K562 (cell line): ENCODE measurements at regions not wholly inside any gene's neighbourhood (a gene's known extent, or its start where the extent isn't known, plus 50 kb on each side); places are given as distances from the start of the nearest gene placed in this dataset.

ENCODE experiments used
- ATAC-seq: fragments of 200-7000 bp; cut with Tn5 transposase; 3 replicates; pipeline ENCODE4 v1.9.1; 2020; ENCODE audit warnings: moderate library complexity
- BruUV-seq: library from RNA; stranded (reverse); fragments of 400-500 nt; replicated peaks from 2 replicates; lab custom pipeline; 2021; lab: Mats Ljungman, UMichigan
- CTCF ChIA-PET: fragments of 300-600 bp; formaldehyde crosslinking; extraction: SDS; loops from one replicate; lab custom pipeline; 2021; ENCODE audit warnings: low intra/inter-chr PET ratio; lab: Yijun Ruan, JAX
- POLR2A ChIA-PET: fragments of 300-600, 350-650 bp; sonication (Branson Sonifier 250); formaldehyde crosslinking; extraction: SDS; loops from one replicate; lab custom pipeline; 2021; ENCODE audit warnings: antibody characterized with exemption, inconsistent platforms; lab: Yijun Ruan, JAX
- DNase-seq, 4 experiments: peaks; one replicate each; pipeline versions ENCODE4 v3.0.0 to v3.0.0-alpha.2; 2011 to 2018; ENCODE audit warnings: low spot score in 3 of 4, mixed read lengths in 3 of 4; ENCODE audit errors: extremely low read depth in 1 of 4
- FAIRE-seq: peaks from 2 replicates; lab custom pipeline; 2011; peaks lifted over from hg19 to GRCh38; lab: Jason Lieb, UNC
- H2AFZ ChIP-seq: 2 replicates; pipeline ENCODE4 v1.6.0; 2011; ENCODE audit warnings: low read depth, low read length, control low read depth, inconsistent platforms
- H3K27ac ChIP-seq: fragments of 200-600 bp; 3 replicates; pipeline ENCODE4 v1.8.0; 2011; ENCODE audit warnings: low read depth, mild to moderate bottlenecking, control low read depth, inconsistent platforms, low read length, moderate library complexity, mixed read lengths; ENCODE audit errors: extremely low read depth
- H3K27me3 ChIP-seq, 2 experiments: fragments of 300-600 bp in 1 of 2; 2 replicates in 1 of 2; 3 replicates in 1 of 2; pipeline versions ENCODE4 v1.6.0 to v1.8.0; 2011; ENCODE audit warnings: inconsistent platforms in 2 of 2, low read length in 2 of 2, mild to moderate bottlenecking in 1 of 2, mixed read lengths in 1 of 2, moderate library complexity in 1 of 2; ENCODE audit not compliant: control insufficient read depth in 2 of 2, insufficient read depth in 2 of 2
- H3K36me3 ChIP-seq: fragments of 300-600 bp; 3 replicates; pipeline ENCODE4 v1.8.0; 2011; ENCODE audit warnings: mild to moderate bottlenecking, low read length, inconsistent platforms; ENCODE audit not compliant: control insufficient read depth, insufficient read depth
- H3K4me1 ChIP-seq, 2 experiments: fragments of 200-600 bp in 1 of 2; replicated peaks in 1 of 2; 2 replicates in 1 of 2; 3 replicates in 1 of 2; pipeline versions ENCODE4 v1.5.1 to v1.8.0; 2011; ENCODE audit warnings: inconsistent platforms in 2 of 2, low read length in 2 of 2, mild to moderate bottlenecking in 1 of 2, mixed read lengths in 1 of 2, moderate library complexity in 1 of 2; ENCODE audit not compliant: control insufficient read depth in 2 of 2, insufficient read depth in 2 of 2
- H3K4me2 ChIP-seq: 2 replicates; pipeline ENCODE4 v1.6.1; 2011; ENCODE audit warnings: low read length, control low read depth, inconsistent platforms, mixed read lengths; ENCODE audit not compliant: insufficient read depth
- H3K4me3 ChIP-seq: fragments of 200-600 bp; sonication (generic), shearing (Covaris generic); 2 replicates; pipeline ENCODE4 v1.5.1; 2016; ENCODE audit warnings: control low read depth, inconsistent platforms
- H3K79me2 ChIP-seq: fragments of 200-600 bp; 3 replicates; pipeline ENCODE4 v1.8.0; 2011; ENCODE audit warnings: low read length, inconsistent platforms; ENCODE audit not compliant: control insufficient read depth, insufficient read depth
- H3K9ac ChIP-seq, 2 experiments: 2 replicates each; pipeline versions ENCODE4 v1.6.0 to v1.6.1; 2011; ENCODE audit warnings: low read depth in 2 of 2, low read length in 2 of 2, control low read depth in 1 of 2, inconsistent platforms in 1 of 2, mild to moderate bottlenecking in 1 of 2, mixed read lengths in 1 of 2; ENCODE audit not compliant: insufficient read depth in 1 of 2
- H3K9me1 ChIP-seq: one replicate; pipeline ENCODE4 v1.6.0; 2011; ENCODE audit warnings: inconsistent platforms, mild to moderate bottlenecking, low read length, moderate library complexity; ENCODE audit not compliant: control insufficient read depth, insufficient read depth
- H3K9me3 ChIP-seq: replicated peaks from 2 replicates; pipeline ENCODE4 v1.5.1; 2011; ENCODE audit warnings: low read depth, low read length, inconsistent platforms; ENCODE audit not compliant: control insufficient read depth, insufficient read depth
- H4K20me1 ChIP-seq: replicated peaks from 2 replicates; pipeline ENCODE4 v1.6.1; 2011; ENCODE audit warnings: low read length, inconsistent platforms, mixed read lengths; ENCODE audit not compliant: control insufficient read depth, insufficient read depth
- SIN3A ChIP-seq, 2 experiments: fragments of 150-350 bp in 1 of 2; IDR thresholded peaks; 2 replicates each; pipeline ENCODE4 v1.6.1; 2011 to 2016; ENCODE audit warnings: borderline replicate concordance in 2 of 2, low read depth in 2 of 2, low read length in 2 of 2, mild to moderate bottlenecking in 2 of 2, moderate library complexity in 2 of 2; ENCODE audit not compliant: control insufficient read depth in 1 of 2
- STAG1 ChIP-seq: sonication (generic); formaldehyde crosslinking; IDR thresholded peaks from 2 replicates; pipeline ENCODE4 v1.5.0; 2020; ENCODE audit warnings: missing genetic modification reagents, borderline replicate concordance
- SUPT5H ChIP-seq: fragments of 450-650 bp; IDR thresholded peaks from 2 replicates; pipeline ENCODE4 v1.6.1; 2016
- TAF7 ChIP-seq: fragments of 450-650 bp; IDR thresholded peaks from 2 replicates; pipeline ENCODE4 v1.6.1; 2016; ENCODE audit warnings: missing genetic modification characterization, missing compliant biosample characterization
- ZNF274 ChIP-seq: IDR thresholded peaks from 2 replicates; pipeline ENCODE4 v1.6.1; 2011; ENCODE audit warnings: low read depth, mild to moderate bottlenecking, low read length, moderate library complexity, borderline replicate concordance
- ZNF586 ChIP-seq: fragments of 450-650 bp; formaldehyde crosslinking; conservative IDR thresholded peaks from 2 replicates; pipeline ENCODE4 v1.4.0; 2020; ENCODE audit warnings: mild to moderate bottlenecking, moderate library complexity
- WGBS: fragments of 100-300 bp; shearing (Covaris generic); methylation state at CpG from one replicate; pipeline ENCODE4 v1.1.6; 2016; ENCODE audit warnings: low coverage, mixed read lengths; ENCODE audit not compliant: insufficient coverage; ENCODE audit errors: missing lambda C conversion rate; 5-methylcytosine and 5-hydroxymethylcytosine counted together
- in situ Hi-C: fragments of 300-500 bp; cut with MboI; formaldehyde crosslinking; loops from 4 replicates; pipeline ENCODE4 v1.15.0; 2018; ENCODE audit warnings: inconsistent platforms, mixed read lengths
- intact Hi-C: fragments of 100-400 bp; cut with micrococcal nuclease; formaldehyde crosslinking; loops from 2 replicates; pipeline ENCODE4 v1.14.2; 2022
- TF ChIP-seq, protein P1 (sequence below): fragments of 450-650 bp; IDR thresholded peaks from 2 replicates; pipeline ENCODE4 v1.6.1; 2016; ENCODE audit warnings: mild to moderate bottlenecking, moderate library complexity
- TF ChIP-seq, protein P2 (sequence below): fragments of 250-450 bp; sonication (Bioruptor Pico); IDR thresholded peaks from 2 replicates; pipeline ENCODE4 v1.4.0; 2020
- TF ChIP-seq, protein P3 (sequence below), 2 experiments: fragments of 450-650 bp; conservative IDR thresholded peaks; 2 replicates each; pipeline ENCODE4 v1.6.1; 2017; ENCODE audit warnings: mild to moderate bottlenecking in 2 of 2, moderate library complexity in 2 of 2

DNA sequence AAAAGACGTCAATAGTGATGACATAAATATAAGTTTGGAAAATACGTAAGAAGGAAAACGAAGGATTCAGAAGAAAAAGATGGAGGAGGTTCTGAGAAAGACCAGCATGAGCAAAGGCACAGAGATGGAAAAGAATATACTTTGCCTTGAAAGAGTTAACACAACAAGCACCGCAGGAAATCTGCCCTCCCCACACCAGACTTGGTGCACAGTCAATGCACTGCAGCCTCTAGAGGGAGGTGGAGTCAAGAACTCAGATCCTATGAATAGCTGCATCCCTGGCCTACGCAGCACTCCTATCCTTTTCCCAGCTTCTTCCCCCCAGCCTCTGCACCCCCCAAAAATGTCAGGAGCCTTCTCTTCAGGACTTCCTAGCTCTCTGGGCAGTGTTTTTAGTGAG lies 1370.6 kb upstream of the LRRTM3 start:
- Histone ChIP-seq H3K27me3 (no peaks in the 10 kb centered on the region), H2AFZ (no peak overlapping the region), H3K4me1 (no peaks in the 10 kb centered on the region), H3K4me2 (no peak overlapping the region), H3K36me3 (no peaks in the 10 kb centered on the region), H3K9ac (no peak overlapping the region), H3K27ac (no peak overlapping the region), H3K79me2 (no peaks in the 10 kb centered on the region), H3K9me3 (no peaks in the 10 kb centered on the region; the same call in 1 of the 2 replicates), H3K9me1 (no peaks in the 10 kb centered on the region), H4K20me1 (no peaks in the 10 kb centered on the region), H3K4me3 (no peak overlapping the region)
- BruUV-seq, result no TSS peak
- 3% methylated on average over 5 of the region's 5 CpGs for WGBS
- DNase-seq, result no peak
- intact Hi-C loops (no loop called here), in situ Hi-C loops (no loop called here)
- POLR2A ChIA-PET, result no interaction called here
- no peak for FAIRE-seq
- ATAC-seq, result no peak
- CTCF ChIA-PET, result no interaction called here
- TF ChIP-seq STAG1, result no peak
- TF ChIP-seq, protein P1, sequence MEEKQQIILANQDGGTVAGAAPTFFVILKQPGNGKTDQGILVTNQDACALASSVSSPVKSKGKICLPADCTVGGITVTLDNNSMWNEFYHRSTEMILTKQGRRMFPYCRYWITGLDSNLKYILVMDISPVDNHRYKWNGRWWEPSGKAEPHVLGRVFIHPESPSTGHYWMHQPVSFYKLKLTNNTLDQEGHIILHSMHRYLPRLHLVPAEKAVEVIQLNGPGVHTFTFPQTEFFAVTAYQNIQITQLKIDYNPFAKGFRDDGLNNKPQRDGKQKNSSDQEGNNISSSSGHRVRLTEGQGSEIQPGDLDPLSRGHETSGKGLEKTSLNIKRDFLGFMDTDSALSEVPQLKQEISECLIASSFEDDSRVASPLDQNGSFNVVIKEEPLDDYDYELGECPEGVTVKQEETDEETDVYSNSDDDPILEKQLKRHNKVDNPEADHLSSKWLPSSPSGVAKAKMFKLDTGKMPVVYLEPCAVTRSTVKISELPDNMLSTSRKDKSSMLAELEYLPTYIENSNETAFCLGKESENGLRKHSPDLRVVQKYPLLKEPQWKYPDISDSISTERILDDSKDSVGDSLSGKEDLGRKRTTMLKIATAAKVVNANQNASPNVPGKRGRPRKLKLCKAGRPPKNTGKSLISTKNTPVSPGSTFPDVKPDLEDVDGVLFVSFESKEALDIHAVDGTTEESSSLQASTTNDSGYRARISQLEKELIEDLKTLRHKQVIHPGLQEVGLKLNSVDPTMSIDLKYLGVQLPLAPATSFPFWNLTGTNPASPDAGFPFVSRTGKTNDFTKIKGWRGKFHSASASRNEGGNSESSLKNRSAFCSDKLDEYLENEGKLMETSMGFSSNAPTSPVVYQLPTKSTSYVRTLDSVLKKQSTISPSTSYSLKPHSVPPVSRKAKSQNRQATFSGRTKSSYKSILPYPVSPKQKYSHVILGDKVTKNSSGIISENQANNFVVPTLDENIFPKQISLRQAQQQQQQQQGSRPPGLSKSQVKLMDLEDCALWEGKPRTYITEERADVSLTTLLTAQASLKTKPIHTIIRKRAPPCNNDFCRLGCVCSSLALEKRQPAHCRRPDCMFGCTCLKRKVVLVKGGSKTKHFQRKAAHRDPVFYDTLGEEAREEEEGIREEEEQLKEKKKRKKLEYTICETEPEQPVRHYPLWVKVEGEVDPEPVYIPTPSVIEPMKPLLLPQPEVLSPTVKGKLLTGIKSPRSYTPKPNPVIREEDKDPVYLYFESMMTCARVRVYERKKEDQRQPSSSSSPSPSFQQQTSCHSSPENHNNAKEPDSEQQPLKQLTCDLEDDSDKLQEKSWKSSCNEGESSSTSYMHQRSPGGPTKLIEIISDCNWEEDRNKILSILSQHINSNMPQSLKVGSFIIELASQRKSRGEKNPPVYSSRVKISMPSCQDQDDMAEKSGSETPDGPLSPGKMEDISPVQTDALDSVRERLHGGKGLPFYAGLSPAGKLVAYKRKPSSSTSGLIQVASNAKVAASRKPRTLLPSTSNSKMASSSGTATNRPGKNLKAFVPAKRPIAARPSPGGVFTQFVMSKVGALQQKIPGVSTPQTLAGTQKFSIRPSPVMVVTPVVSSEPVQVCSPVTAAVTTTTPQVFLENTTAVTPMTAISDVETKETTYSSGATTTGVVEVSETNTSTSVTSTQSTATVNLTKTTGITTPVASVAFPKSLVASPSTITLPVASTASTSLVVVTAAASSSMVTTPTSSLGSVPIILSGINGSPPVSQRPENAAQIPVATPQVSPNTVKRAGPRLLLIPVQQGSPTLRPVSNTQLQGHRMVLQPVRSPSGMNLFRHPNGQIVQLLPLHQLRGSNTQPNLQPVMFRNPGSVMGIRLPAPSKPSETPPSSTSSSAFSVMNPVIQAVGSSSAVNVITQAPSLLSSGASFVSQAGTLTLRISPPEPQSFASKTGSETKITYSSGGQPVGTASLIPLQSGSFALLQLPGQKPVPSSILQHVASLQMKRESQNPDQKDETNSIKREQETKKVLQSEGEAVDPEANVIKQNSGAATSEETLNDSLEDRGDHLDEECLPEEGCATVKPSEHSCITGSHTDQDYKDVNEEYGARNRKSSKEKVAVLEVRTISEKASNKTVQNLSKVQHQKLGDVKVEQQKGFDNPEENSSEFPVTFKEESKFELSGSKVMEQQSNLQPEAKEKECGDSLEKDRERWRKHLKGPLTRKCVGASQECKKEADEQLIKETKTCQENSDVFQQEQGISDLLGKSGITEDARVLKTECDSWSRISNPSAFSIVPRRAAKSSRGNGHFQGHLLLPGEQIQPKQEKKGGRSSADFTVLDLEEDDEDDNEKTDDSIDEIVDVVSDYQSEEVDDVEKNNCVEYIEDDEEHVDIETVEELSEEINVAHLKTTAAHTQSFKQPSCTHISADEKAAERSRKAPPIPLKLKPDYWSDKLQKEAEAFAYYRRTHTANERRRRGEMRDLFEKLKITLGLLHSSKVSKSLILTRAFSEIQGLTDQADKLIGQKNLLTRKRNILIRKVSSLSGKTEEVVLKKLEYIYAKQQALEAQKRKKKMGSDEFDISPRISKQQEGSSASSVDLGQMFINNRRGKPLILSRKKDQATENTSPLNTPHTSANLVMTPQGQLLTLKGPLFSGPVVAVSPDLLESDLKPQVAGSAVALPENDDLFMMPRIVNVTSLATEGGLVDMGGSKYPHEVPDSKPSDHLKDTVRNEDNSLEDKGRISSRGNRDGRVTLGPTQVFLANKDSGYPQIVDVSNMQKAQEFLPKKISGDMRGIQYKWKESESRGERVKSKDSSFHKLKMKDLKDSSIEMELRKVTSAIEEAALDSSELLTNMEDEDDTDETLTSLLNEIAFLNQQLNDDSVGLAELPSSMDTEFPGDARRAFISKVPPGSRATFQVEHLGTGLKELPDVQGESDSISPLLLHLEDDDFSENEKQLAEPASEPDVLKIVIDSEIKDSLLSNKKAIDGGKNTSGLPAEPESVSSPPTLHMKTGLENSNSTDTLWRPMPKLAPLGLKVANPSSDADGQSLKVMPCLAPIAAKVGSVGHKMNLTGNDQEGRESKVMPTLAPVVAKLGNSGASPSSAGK, result no peak
- TF ChIP-seq ZNF586 (CRISPR knock-in tag), result no peak
- TF ChIP-seq SIN3A (IDR thresholded peaks at IDR 0.05; ENCODE audit: borderline replicate concordance in 2 of 2, control insufficient read depth in 1 of 2, low read depth in 2 of 2, low read length in 2 of 2), result no peak
- no peak for TF ChIP-seq TAF7 (tag)
- TF ChIP-seq, protein P2, sequence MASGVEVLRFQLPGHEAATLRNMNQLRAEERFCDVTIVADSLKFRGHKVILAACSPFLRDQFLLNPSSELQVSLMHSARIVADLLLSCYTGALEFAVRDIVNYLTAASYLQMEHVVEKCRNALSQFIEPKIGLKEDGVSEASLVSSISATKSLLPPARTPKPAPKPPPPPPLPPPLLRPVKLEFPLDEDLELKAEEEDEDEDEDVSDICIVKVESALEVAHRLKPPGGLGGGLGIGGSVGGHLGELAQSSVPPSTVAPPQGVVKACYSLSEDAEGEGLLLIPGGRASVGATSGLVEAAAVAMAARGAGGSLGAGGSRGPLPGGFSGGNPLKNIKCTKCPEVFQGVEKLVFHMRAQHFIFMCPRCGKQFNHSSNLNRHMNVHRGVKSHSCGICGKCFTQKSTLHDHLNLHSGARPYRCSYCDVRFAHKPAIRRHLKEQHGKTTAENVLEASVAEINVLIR (CRISPR knock-in tag), result no peak
- TF ChIP-seq SUPT5H, result no peak
- no peak for TF ChIP-seq ZNF274
- TF ChIP-seq, protein P3, sequence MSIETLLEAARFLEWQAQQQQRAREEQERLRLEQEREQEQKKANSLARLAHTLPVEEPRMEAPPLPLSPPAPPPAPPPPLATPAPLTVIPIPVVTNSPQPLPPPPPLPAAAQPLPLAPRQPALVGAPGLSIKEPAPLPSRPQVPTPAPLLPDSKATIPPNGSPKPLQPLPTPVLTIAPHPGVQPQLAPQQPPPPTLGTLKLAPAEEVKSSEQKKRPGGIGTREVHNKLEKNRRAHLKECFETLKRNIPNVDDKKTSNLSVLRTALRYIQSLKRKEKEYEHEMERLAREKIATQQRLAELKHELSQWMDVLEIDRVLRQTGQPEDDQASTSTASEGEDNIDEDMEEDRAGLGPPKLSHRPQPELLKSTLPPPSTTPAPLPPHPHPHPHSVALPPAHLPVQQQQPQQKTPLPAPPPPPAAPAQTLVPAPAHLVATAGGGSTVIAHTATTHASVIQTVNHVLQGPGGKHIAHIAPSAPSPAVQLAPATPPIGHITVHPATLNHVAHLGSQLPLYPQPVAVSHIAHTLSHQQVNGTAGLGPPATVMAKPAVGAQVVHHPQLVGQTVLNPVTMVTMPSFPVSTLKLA (conservative IDR thresholded peaks at IDR 0.05), result no peak
